ENCODE measurements at regions not wholly inside any gene's neighbourhood (a gene's known extent, or its start where the extent isn't known, plus 50 kb on each side); places are given as distances from the start of the nearest gene placed in this dataset.

GRCh38 chr6:115819506-115819905 is 241.2 kb downstream of the FRK start:
- Histone ChIP-seq H3K27ac (ENCODE audit: insufficient read depth, low read length, poor library complexity, severe bottlenecking) (no peak overlapping the region), H3K4me3 (ENCODE audit: insufficient read depth, low read depth, low read length, poor library complexity, severe bottlenecking) (no peak overlapping the region), H3K27me3 (replicated peaks; ENCODE audit: control insufficient read depth, insufficient read depth, low read length, poor library complexity, severe bottlenecking) (no peaks in the 10 kb centered on the region), H3K9me3 (ENCODE audit: control insufficient read depth, low read length) (no peaks in the 10 kb centered on the region), H3K4me1 (ENCODE audit: control insufficient read depth, insufficient read depth, low read length, poor library complexity, severe bottlenecking) (no peaks in the 10 kb centered on the region), H3K36me3 (ENCODE audit: control insufficient read depth, insufficient read depth, low read length) (no peaks in the 10 kb centered on the region)
- no peak for DNase-seq

GRCh38 chr6:115817161-115817560 is 243.5 kb downstream of the FRK start:
- H3K4me3 ChIP-seq (ENCODE audit: insufficient read depth, low read depth, low read length, poor library complexity, severe bottlenecking) = no peak overlapping the region
- no peak overlapping the region for H3K27ac ChIP-seq (ENCODE audit: insufficient read depth, low read length, poor library complexity, severe bottlenecking)
- H3K36me3 ChIP-seq (ENCODE audit: control insufficient read depth, insufficient read depth, low read length) = no peaks in the 10 kb centered on the region
- H3K9me3 ChIP-seq (ENCODE audit: control insufficient read depth, low read length) = no peaks in the 10 kb centered on the region
- DNase-seq = no peak
- H3K27me3 ChIP-seq (replicated peaks; ENCODE audit: control insufficient read depth, insufficient read depth, low read length, poor library complexity, severe bottlenecking) = no peaks in the 10 kb centered on the region
- H3K4me1 ChIP-seq (ENCODE audit: control insufficient read depth, insufficient read depth, low read length, poor library complexity, severe bottlenecking) = no peaks in the 10 kb centered on the region

- H3K27ac ChIP-seq (ENCODE audit: insufficient read depth, low read length, poor library complexity, severe bottlenecking) = no peak overlapping the region
- H3K9me3 ChIP-seq (ENCODE audit: control insufficient read depth, low read length) = no peaks in the 10 kb centered on the region
- H3K27me3 ChIP-seq (replicated peaks; ENCODE audit: control insufficient read depth, insufficient read depth, low read length, poor library complexity, severe bottlenecking) = no peaks in the 10 kb centered on the region
- H3K36me3 ChIP-seq (ENCODE audit: control insufficient read depth, insufficient read depth, low read length) = no peaks in the 10 kb centered on the region
- no peaks in the 10 kb centered on the region for H3K4me1 ChIP-seq (ENCODE audit: control insufficient read depth, insufficient read depth, low read length, poor library complexity, severe bottlenecking)
- no peak for DNase-seq
- no peak overlapping the region for H3K4me3 ChIP-seq (ENCODE audit: insufficient read depth, low read depth, low read length, poor library complexity, severe bottlenecking)
Observed at GRCh38 chr6:115814907-115815306, 245.8 kb downstream of the FRK start.

- H3K27ac ChIP-seq (ENCODE audit: insufficient read depth, low read length, poor library complexity, severe bottlenecking) = no peak overlapping the region
- no peaks in the 10 kb centered on the region for H3K4me1 ChIP-seq (ENCODE audit: control insufficient read depth, insufficient read depth, low read length, poor library complexity, severe bottlenecking)
- no peak for DNase-seq
- H3K9me3 ChIP-seq (ENCODE audit: control insufficient read depth, low read length) = no peaks in the 10 kb centered on the region
- no peaks in the 10 kb centered on the region for H3K27me3 ChIP-seq (replicated peaks; ENCODE audit: control insufficient read depth, insufficient read depth, low read length, poor library complexity, severe bottlenecking)
- H3K36me3 ChIP-seq (ENCODE audit: control insufficient read depth, insufficient read depth, low read length) = no peaks in the 10 kb centered on the region
- no peak overlapping the region for H3K4me3 ChIP-seq (ENCODE audit: insufficient read depth, low read depth, low read length, poor library complexity, severe bottlenecking)
Observed at GRCh38 chr6:115811541-115811940, 249.2 kb downstream of the FRK start.

GRCh38 chr6:115798229-115798628 is 262.5 kb downstream of the FRK start:
- no peaks in the 10 kb centered on the region for H3K4me1 ChIP-seq (ENCODE audit: control insufficient read depth, insufficient read depth, low read length, poor library complexity, severe bottlenecking)
- no peak overlapping the region for H3K27ac ChIP-seq (ENCODE audit: insufficient read depth, low read length, poor library complexity, severe bottlenecking)
- no peak for DNase-seq
- no peaks in the 10 kb centered on the region for H3K9me3 ChIP-seq (ENCODE audit: control insufficient read depth, low read length)
- H3K27me3 ChIP-seq (replicated peaks; ENCODE audit: control insufficient read depth, insufficient read depth, low read length, poor library complexity, severe bottlenecking) = no peaks in the 10 kb centered on the region
- H3K4me3 ChIP-seq (ENCODE audit: insufficient read depth, low read depth, low read length, poor library complexity, severe bottlenecking) = no peak overlapping the region
- no peaks in the 10 kb centered on the region for H3K36me3 ChIP-seq (ENCODE audit: control insufficient read depth, insufficient read depth, low read length)

GRCh38 chr6:115796829-115797228 is 263.9 kb downstream of the FRK start:
- DNase-seq = no peak
- Histone ChIP-seq H3K4me3 (ENCODE audit: insufficient read depth, low read depth, low read length, poor library complexity, severe bottlenecking) (no peak overlapping the region), H3K27me3 (replicated peaks; ENCODE audit: control insufficient read depth, insufficient read depth, low read length, poor library complexity, severe bottlenecking) (no peaks in the 10 kb centered on the region), H3K36me3 (ENCODE audit: control insufficient read depth, insufficient read depth, low read length) (no peaks in the 10 kb centered on the region), H3K27ac (ENCODE audit: insufficient read depth, low read length, poor library complexity, severe bottlenecking) (no peak overlapping the region), H3K9me3 (ENCODE audit: control insufficient read depth, low read length) (no peaks in the 10 kb centered on the region), H3K4me1 (ENCODE audit: control insufficient read depth, insufficient read depth, low read length, poor library complexity, severe bottlenecking) (no peaks in the 10 kb centered on the region)

- H3K4me1 ChIP-seq (ENCODE audit: control insufficient read depth, insufficient read depth, low read length, poor library complexity, severe bottlenecking) = no peaks in the 10 kb centered on the region
- H3K4me3 ChIP-seq (ENCODE audit: insufficient read depth, low read depth, low read length, poor library complexity, severe bottlenecking) = no peak overlapping the region
- no peaks in the 10 kb centered on the region for H3K27me3 ChIP-seq (replicated peaks; ENCODE audit: control insufficient read depth, insufficient read depth, low read length, poor library complexity, severe bottlenecking)
- H3K9me3 ChIP-seq (ENCODE audit: control insufficient read depth, low read length) = no peaks in the 10 kb centered on the region
- DNase-seq = no peak
- H3K27ac ChIP-seq (ENCODE audit: insufficient read depth, low read length, poor library complexity, severe bottlenecking) = no peak overlapping the region
- no peaks in the 10 kb centered on the region for H3K36me3 ChIP-seq (ENCODE audit: control insufficient read depth, insufficient read depth, low read length)
Observed at GRCh38 chr6:115796061-115796460, 264.6 kb downstream of the FRK start.

- H3K27ac ChIP-seq (ENCODE audit: insufficient read depth, low read length, poor library complexity, severe bottlenecking) = no peak overlapping the region
- H3K4me3 ChIP-seq (ENCODE audit: insufficient read depth, low read depth, low read length, poor library complexity, severe bottlenecking) = no peak overlapping the region
- H3K4me1 ChIP-seq (ENCODE audit: control insufficient read depth, insufficient read depth, low read length, poor library complexity, severe bottlenecking) = no peaks in the 10 kb centered on the region
- H3K27me3 ChIP-seq (replicated peaks; ENCODE audit: control insufficient read depth, insufficient read depth, low read length, poor library complexity, severe bottlenecking) = no peaks in the 10 kb centered on the region
- no peaks in the 10 kb centered on the region for H3K36me3 ChIP-seq (ENCODE audit: control insufficient read depth, insufficient read depth, low read length)
- DNase-seq = no peak
- H3K9me3 ChIP-seq (ENCODE audit: control insufficient read depth, low read length) = no peaks in the 10 kb centered on the region
Observed at GRCh38 chr6:115783402-115784061, 277.2 kb downstream of the FRK start.

GRCh38 chr6:115782612-115783011 is 278.1 kb downstream of the FRK start:
- Histone ChIP-seq H3K9me3 (ENCODE audit: control insufficient read depth, low read length) (no peaks in the 10 kb centered on the region), H3K4me1 (ENCODE audit: control insufficient read depth, insufficient read depth, low read length, poor library complexity, severe bottlenecking) (no peaks in the 10 kb centered on the region), H3K36me3 (ENCODE audit: control insufficient read depth, insufficient read depth, low read length) (no peaks in the 10 kb centered on the region), H3K27ac (ENCODE audit: insufficient read depth, low read length, poor library complexity, severe bottlenecking) (no peak overlapping the region), H3K27me3 (replicated peaks; ENCODE audit: control insufficient read depth, insufficient read depth, low read length, poor library complexity, severe bottlenecking) (no peaks in the 10 kb centered on the region), H3K4me3 (ENCODE audit: insufficient read depth, low read depth, low read length, poor library complexity, severe bottlenecking) (no peak overlapping the region)
- DNase-seq = no peak

GRCh38 chr6:115773741-115774140 is 286.9 kb downstream of the FRK start:
- Histone ChIP-seq H3K9me3 (ENCODE audit: control insufficient read depth, low read length) (no peaks in the 10 kb centered on the region), H3K4me3 (ENCODE audit: insufficient read depth, low read depth, low read length, poor library complexity, severe bottlenecking) (no peak overlapping the region), H3K36me3 (ENCODE audit: control insufficient read depth, insufficient read depth, low read length) (no peaks in the 10 kb centered on the region), H3K27ac (ENCODE audit: insufficient read depth, low read length, poor library complexity, severe bottlenecking) (no peak overlapping the region), H3K27me3 (replicated peaks; ENCODE audit: control insufficient read depth, insufficient read depth, low read length, poor library complexity, severe bottlenecking) (no peaks in the 10 kb centered on the region), H3K4me1 (ENCODE audit: control insufficient read depth, insufficient read depth, low read length, poor library complexity, severe bottlenecking) (no peaks in the 10 kb centered on the region)
- no peak for DNase-seq
